ENCODE measurements at regions not wholly inside any gene's neighbourhood (a gene's known extent, or its start where the extent isn't known, plus 50 kb on each side); places are given as distances from the start of the nearest gene placed in this dataset.

- no peak overlapping the region for H3K27ac Mint-ChIP-seq
- Histone ChIP-seq H3K4me1 (ENCODE audit: insufficient read depth, low read length) (no peaks in the 10 kb centered on the region), H3K23ac (ENCODE audit: insufficient read length, low read depth, low read length) (no peak overlapping the region), H3K9me3 (ENCODE audit: control insufficient read depth, low read depth, low read length) (no peaks in the 10 kb centered on the region), H3K4ac (ENCODE audit: low read depth, low read length) (no peak overlapping the region), H4K20me1 (ENCODE audit: control insufficient read depth, insufficient read depth, insufficient read length) (no peaks in the 10 kb centered on the region), H2BK5ac (ENCODE audit: insufficient read length, low read length) (no peak overlapping the region), H3K79me1 (ENCODE audit: insufficient read depth, low read depth, low read length, poor library complexity, severe bottlenecking) (no peaks in the 10 kb centered on the region), H3K14ac (ENCODE audit: insufficient read depth, low read length) (no peak overlapping the region), H2AFZ (ENCODE audit: low read length) (no peak overlapping the region), H3K27me3 (ENCODE audit: insufficient read depth, low read length) (no peaks in the 10 kb centered on the region), H3K23me2 (ENCODE audit: insufficient read length, low read depth, low read length, poor library complexity, severe bottlenecking) (no peaks in the 10 kb centered on the region), H3K4me2 (ENCODE audit: insufficient read depth, insufficient read length, low read length) (no peak overlapping the region), H2AK5ac (ENCODE audit: insufficient read length, low read length) (no peak overlapping the region), H4K91ac (ENCODE audit: insufficient read length, low read depth, low read length) (no peak overlapping the region), H3K27ac (ENCODE audit: insufficient read length, low read depth, low read length) (no peak overlapping the region), H3K9ac (ENCODE audit: extremely low read depth, insufficient read length, low read length) (no peak overlapping the region), H2BK12ac (ENCODE audit: insufficient read length, low read depth, low read length) (no peak overlapping the region), H3T11ph (ENCODE audit: low read length) (no peak overlapping the region), H3K18ac (ENCODE audit: insufficient read length, low read depth, low read length) (no peak overlapping the region), H3K56ac (ENCODE audit: insufficient read length, low read depth, low read length) (no peak overlapping the region), H2BK120ac (ENCODE audit: low read depth, low read length, poor library complexity, severe bottlenecking) (no peak overlapping the region), H3K79me2 (ENCODE audit: insufficient read depth, low read length) (no peaks in the 10 kb centered on the region), H2BK15ac (ENCODE audit: low read depth, low read length) (no peak overlapping the region), H2BK20ac (ENCODE audit: low read depth, low read length, poor library complexity, severe bottlenecking) (no peak overlapping the region), H4K5ac (ENCODE audit: insufficient read length, low read depth, low read length) (no peak overlapping the region), H4K8ac (replicated peaks; ENCODE audit: insufficient read length, low read depth, low read length) (no peak overlapping the region)
- DNase-seq: no peak
- no peak overlapping the region for H3K4me3 Mint-ChIP-seq
- TF ChIP-seq, protein P1, sequence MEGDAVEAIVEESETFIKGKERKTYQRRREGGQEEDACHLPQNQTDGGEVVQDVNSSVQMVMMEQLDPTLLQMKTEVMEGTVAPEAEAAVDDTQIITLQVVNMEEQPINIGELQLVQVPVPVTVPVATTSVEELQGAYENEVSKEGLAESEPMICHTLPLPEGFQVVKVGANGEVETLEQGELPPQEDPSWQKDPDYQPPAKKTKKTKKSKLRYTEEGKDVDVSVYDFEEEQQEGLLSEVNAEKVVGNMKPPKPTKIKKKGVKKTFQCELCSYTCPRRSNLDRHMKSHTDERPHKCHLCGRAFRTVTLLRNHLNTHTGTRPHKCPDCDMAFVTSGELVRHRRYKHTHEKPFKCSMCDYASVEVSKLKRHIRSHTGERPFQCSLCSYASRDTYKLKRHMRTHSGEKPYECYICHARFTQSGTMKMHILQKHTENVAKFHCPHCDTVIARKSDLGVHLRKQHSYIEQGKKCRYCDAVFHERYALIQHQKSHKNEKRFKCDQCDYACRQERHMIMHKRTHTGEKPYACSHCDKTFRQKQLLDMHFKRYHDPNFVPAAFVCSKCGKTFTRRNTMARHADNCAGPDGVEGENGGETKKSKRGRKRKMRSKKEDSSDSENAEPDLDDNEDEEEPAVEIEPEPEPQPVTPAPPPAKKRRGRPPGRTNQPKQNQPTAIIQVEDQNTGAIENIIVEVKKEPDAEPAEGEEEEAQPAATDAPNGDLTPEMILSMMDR (conservative IDR thresholded peaks at IDR 0.05): no peak
- no peaks in the 10 kb centered on the region; a peak in 1 of 7 replicates for H3K36me3 Mint-ChIP-seq (ENCODE audit: insufficient read depth in 1 of 3, low read depth in 3 of 3)
- no CpG with 5 or more reads among the region's 3 CpGs for WGBS (ENCODE audit: extremely low coverage, insufficient read length, low lambda C conversion rate)
- H3K9me3 Mint-ChIP-seq: no peaks in the 10 kb centered on the region; a peak in 1 of 5 replicates
- H3K4me1 Mint-ChIP-seq: no peaks in the 10 kb centered on the region
- no peaks in the 10 kb centered on the region for H3K27me3 Mint-ChIP-seq (ENCODE audit: low read depth)
Measured at GRCh38 chr9:108652851-108653250, 202.9 kb downstream of the ACTL7B start.
